ENCODE measurements at regions not wholly inside any gene's neighbourhood (a gene's known extent, or its start where the extent isn't known, plus 50 kb on each side); places are given as distances from the start of the nearest gene placed in this dataset.

DNA sequence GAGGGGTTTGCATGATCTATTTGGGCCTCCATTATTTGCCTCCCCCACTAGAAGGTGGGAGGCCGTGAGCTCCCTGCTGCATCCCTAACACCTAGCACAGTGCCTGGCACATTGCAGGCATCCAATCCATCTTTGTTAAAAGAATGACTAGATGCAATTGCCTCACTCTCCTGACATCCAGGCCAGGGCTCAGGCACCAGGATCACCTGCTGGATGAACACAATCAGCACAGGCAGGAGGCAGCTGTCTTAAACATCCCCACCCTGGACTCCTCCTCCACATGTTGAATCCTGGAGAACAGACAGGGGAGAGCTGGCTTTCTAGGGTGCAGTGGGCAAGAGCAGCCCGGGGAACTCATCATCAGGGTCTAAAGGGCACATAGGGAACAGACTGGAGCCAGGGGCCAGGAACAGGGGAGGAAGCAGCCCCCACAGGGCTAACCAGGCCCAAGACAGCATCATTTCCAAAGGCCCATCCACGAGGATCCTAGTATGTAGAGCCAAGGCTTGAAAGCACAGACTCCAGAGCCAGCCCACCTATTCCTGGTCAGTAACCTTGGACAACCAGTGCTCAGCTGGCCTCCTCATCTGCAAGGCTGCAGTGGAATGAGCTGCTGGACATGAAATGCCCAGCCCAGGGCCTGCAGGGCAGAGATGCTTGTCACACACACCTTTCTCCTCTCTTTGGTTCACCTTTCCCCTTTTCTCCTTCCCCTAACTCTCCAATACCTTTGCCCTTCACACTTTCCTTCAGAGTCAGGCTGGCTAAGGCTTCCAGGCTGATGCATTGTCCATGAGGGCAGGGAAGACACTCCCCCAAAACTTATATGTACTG, 254.4 kb upstream of the TLE3 start:
- Histone ChIP-seq H3K9me3 (replicated peaks; ENCODE audit: control insufficient read depth, insufficient read depth, low read length) (no peaks in the 10 kb centered on the region), H4K20me1 (ENCODE audit: control insufficient read depth, insufficient read depth) (no peaks in the 10 kb centered on the region), H3K4me3 (no peak overlapping the region), H3K36me3 (ENCODE audit: control insufficient read depth in 2 of 2, insufficient read depth in 2 of 2, low read length in 1 of 2) (no peaks in the 10 kb centered on the region), H3K27me3 (replicated peaks in 1 of 2; ENCODE audit: control insufficient read depth in 2 of 2, insufficient read depth in 2 of 2, low read length in 1 of 2) (peaks cover 6 to 8% of the 10 kb centered on the region in 2 experiments), H3K4me2 (ENCODE audit: control insufficient read depth, insufficient read depth) (no peak overlapping the region), H2AFZ (ENCODE audit: control insufficient read depth, low read depth, low read length) (no peak overlapping the region), H3K79me2 (ENCODE audit: control insufficient read depth, insufficient read depth, low read length) (no peaks in the 10 kb centered on the region), H3K4me1 (ENCODE audit: control insufficient read depth, insufficient read depth, low read length) (no peaks in the 10 kb centered on the region), H3K27ac (ENCODE audit: control insufficient read depth, insufficient read depth) (no peak overlapping the region), H3K9ac (ENCODE audit: control insufficient read depth, insufficient read depth, low read length) (no peak overlapping the region)
- SMC1A ChIA-PET (ENCODE audit: uncharacterized antibody, unreplicated experiment), result no interaction called here
- TF ChIP-seq, protein P1, sequence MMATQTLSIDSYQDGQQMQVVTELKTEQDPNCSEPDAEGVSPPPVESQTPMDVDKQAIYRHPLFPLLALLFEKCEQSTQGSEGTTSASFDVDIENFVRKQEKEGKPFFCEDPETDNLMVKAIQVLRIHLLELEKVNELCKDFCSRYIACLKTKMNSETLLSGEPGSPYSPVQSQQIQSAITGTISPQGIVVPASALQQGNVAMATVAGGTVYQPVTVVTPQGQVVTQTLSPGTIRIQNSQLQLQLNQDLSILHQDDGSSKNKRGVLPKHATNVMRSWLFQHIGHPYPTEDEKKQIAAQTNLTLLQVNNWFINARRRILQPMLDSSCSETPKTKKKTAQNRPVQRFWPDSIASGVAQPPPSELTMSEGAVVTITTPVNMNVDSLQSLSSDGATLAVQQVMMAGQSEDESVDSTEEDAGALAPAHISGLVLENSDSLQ (IDR thresholded peaks at IDR 0.05), result no peak
- TF ChIP-seq, protein P2, sequence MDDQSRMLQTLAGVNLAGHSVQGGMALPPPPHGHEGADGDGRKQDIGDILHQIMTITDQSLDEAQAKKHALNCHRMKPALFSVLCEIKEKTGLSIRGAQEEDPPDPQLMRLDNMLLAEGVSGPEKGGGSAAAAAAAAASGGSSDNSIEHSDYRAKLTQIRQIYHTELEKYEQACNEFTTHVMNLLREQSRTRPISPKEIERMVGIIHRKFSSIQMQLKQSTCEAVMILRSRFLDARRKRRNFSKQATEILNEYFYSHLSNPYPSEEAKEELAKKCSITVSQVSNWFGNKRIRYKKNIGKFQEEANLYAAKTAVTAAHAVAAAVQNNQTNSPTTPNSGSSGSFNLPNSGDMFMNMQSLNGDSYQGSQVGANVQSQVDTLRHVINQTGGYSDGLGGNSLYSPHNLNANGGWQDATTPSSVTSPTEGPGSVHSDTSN (IDR thresholded peaks at IDR 0.05; ENCODE audit: insufficient replicate concordance, low read depth, low read length), result no peak
- TF ChIP-seq MEF2B (IDR thresholded peaks at IDR 0.05; ENCODE audit: partially characterized antibody, poor library complexity, severe bottlenecking) (no peak), ZZZ3 (IDR thresholded peaks at IDR 0.05; ENCODE audit: control insufficient read depth, insufficient read length, low read depth) (no peak), ZNF687 (IDR thresholded peaks at IDR 0.05) (no peak), MEF2A (IDR thresholded peaks at IDR 0.05; ENCODE audit: insufficient read depth, low read depth, low read length) (no peak), YBX1 (IDR thresholded peaks at IDR 0.05) (no peak), CBX3 (IDR thresholded peaks at IDR 0.05; ENCODE audit: borderline replicate concordance, low read depth) (no peak), TCF7 (IDR thresholded peaks at IDR 0.05; ENCODE audit: borderline replicate concordance) (no peak), NFIC (IDR thresholded peaks at IDR 0.05; ENCODE audit: low read depth, low read length) (no peak), KAT2A (conservative IDR thresholded peaks at IDR 0.05; ENCODE audit: control insufficient read depth, low read depth, low read length) (no peak), ZBTB40 (IDR thresholded peaks at IDR 0.05; ENCODE audit: borderline replicate concordance) (no peak)
- in situ Hi-C loops (cut with MboI) (no loop called here), intact Hi-C loops (cut with micrococcal nuclease; ENCODE audit: unreplicated experiment) (no loop called here)
- RAD21 ChIA-PET (ENCODE audit: unreplicated experiment), result no interaction called here
- CTCF ChIA-PET, result interaction anchor here (1.1 kb wide), 1 partner anchor 21 kb away, joined by 3 read pairs; no protein-coding TSS in a partner anchor
- POLR2A ChIA-PET, result no interaction called here
- BruUV-seq (replicated peaks), result no TSS peak
- no peak for DNase-seq (ENCODE audit: low read depth, low spot score)
- no peak for FAIRE-seq
- 27% methylated on average over 3 of the region's 3 CpGs for WGBS (ENCODE audit: insufficient coverage, insufficient replicate concordance, low lambda C conversion rate, missing lambda C conversion rate)
- ATAC-seq, result no peak
